ENCODE measurements at regions not wholly inside any gene's neighbourhood (a gene's known extent, or its start where the extent isn't known, plus 50 kb on each side); places are given as distances from the start of the nearest gene placed in this dataset.

GRCh38 chr1:208857465-208857864 is 613.3 kb upstream of the PLXNA2 start:
- 76% methylated on average over 2 of the region's 2 CpGs for WGBS
- H3K9me3 ChIP-seq, result no peaks in the 10 kb centered on the region
- H3K4me3 ChIP-seq, result no peak overlapping the region

GRCh38 chr1:208858738-208859137 is 614.6 kb upstream of the PLXNA2 start:
- WGBS, result 83% methylated on average over 5 of the region's 5 CpGs
- no peaks in the 10 kb centered on the region for H3K9me3 ChIP-seq
- no peaks in the 10 kb centered on the region for H3K36me3 ChIP-seq

More at GRCh38 chr1:208857465-208857864, 613.3 kb upstream of the PLXNA2 start:
- Histone ChIP-seq H3K27ac (no peak overlapping the region), H3K27me3 (no peaks in the 10 kb centered on the region), H3K36me3 (no peaks in the 10 kb centered on the region), H3K4me1 (no peaks in the 10 kb centered on the region)
- no peak for DNase-seq (ENCODE audit: low spot score in 2 of 2)
- no peak for TF ChIP-seq EP300 (IDR thresholded peaks at IDR 0.05)
- no peak for TF ChIP-seq CTCF (IDR thresholded peaks at IDR 0.05)
- no peak for TF ChIP-seq POLR2AphosphoS5 (IDR thresholded peaks at IDR 0.05)
- no peak for TF ChIP-seq POLR2A (IDR thresholded peaks at IDR 0.05)

GRCh38 chr1:208864366-208864965 is 620.3 kb upstream of the PLXNA2 start:
- Histone ChIP-seq H3K36me3 (no peaks in the 10 kb centered on the region), H3K27ac (no peak overlapping the region), H3K9me3 (no peaks in the 10 kb centered on the region), H3K4me1 (no peaks in the 10 kb centered on the region), H3K27me3 (no peaks in the 10 kb centered on the region), H3K4me3 (no peak overlapping the region)
- no peak for TF ChIP-seq EP300 (IDR thresholded peaks at IDR 0.05)
- TF ChIP-seq POLR2AphosphoS5 (IDR thresholded peaks at IDR 0.05), result no peak
- TF ChIP-seq POLR2A (IDR thresholded peaks at IDR 0.05), result no peak
- no peak for TF ChIP-seq CTCF (IDR thresholded peaks at IDR 0.05)
- no peak for DNase-seq (ENCODE audit: low spot score in 2 of 2)
- WGBS, result 54% methylated on average over 1 of the region's 1 CpG

More at GRCh38 chr1:208858738-208859137, 614.6 kb upstream of the PLXNA2 start:
- H3K27me3 ChIP-seq, result no peaks in the 10 kb centered on the region
- H3K4me1 ChIP-seq, result no peaks in the 10 kb centered on the region
- TF ChIP-seq CTCF (IDR thresholded peaks at IDR 0.05), result no peak
- no peak for TF ChIP-seq EP300 (IDR thresholded peaks at IDR 0.05)
- no peak for TF ChIP-seq POLR2AphosphoS5 (IDR thresholded peaks at IDR 0.05)
- TF ChIP-seq POLR2A (IDR thresholded peaks at IDR 0.05), result no peak
- H3K4me3 ChIP-seq, result no peak overlapping the region
- H3K27ac ChIP-seq, result no peak overlapping the region
- no peak for DNase-seq (ENCODE audit: low spot score in 2 of 2)

GRCh38 chr1:208866386-208866955 is 622.3 kb upstream of the PLXNA2 start:
- TF ChIP-seq POLR2A (IDR thresholded peaks at IDR 0.05), result no peak
- no peak for TF ChIP-seq POLR2AphosphoS5 (IDR thresholded peaks at IDR 0.05)
- no peak for TF ChIP-seq EP300 (IDR thresholded peaks at IDR 0.05)
- TF ChIP-seq CTCF (IDR thresholded peaks at IDR 0.05), result no peak
- Histone ChIP-seq H3K36me3 (no peaks in the 10 kb centered on the region), H3K4me3 (no peak overlapping the region), H3K27me3 (no peaks in the 10 kb centered on the region), H3K27ac (no peak overlapping the region), H3K4me1 (no peaks in the 10 kb centered on the region), H3K9me3 (no peaks in the 10 kb centered on the region)
- DNase-seq (ENCODE audit: low spot score in 2 of 2), result no peak
- 87% methylated on average over 3 of the region's 3 CpGs for WGBS

- Histone ChIP-seq H3K4me1 (no peaks in the 10 kb centered on the region), H3K4me3 (no peak overlapping the region), H3K36me3 (no peaks in the 10 kb centered on the region), H3K9me3 (no peaks in the 10 kb centered on the region), H3K27ac (no peak overlapping the region), H3K27me3 (no peaks in the 10 kb centered on the region)
- DNase-seq (ENCODE audit: low spot score in 2 of 2), result no peak
- TF ChIP-seq CTCF (IDR thresholded peaks at IDR 0.05), result no peak
- 36% methylated on average over 2 of the region's 2 CpGs for whole genome bisulfite sequencing
These were observed 624.4 kb upstream of the PLXNA2 start for GRCh38 chr1:208868554-208868953.
